ENCODE measurements at regions not wholly inside any gene's neighbourhood (a gene's known extent, or its start where the extent isn't known, plus 50 kb on each side); places are given as distances from the start of the nearest gene placed in this dataset.

DNA sequence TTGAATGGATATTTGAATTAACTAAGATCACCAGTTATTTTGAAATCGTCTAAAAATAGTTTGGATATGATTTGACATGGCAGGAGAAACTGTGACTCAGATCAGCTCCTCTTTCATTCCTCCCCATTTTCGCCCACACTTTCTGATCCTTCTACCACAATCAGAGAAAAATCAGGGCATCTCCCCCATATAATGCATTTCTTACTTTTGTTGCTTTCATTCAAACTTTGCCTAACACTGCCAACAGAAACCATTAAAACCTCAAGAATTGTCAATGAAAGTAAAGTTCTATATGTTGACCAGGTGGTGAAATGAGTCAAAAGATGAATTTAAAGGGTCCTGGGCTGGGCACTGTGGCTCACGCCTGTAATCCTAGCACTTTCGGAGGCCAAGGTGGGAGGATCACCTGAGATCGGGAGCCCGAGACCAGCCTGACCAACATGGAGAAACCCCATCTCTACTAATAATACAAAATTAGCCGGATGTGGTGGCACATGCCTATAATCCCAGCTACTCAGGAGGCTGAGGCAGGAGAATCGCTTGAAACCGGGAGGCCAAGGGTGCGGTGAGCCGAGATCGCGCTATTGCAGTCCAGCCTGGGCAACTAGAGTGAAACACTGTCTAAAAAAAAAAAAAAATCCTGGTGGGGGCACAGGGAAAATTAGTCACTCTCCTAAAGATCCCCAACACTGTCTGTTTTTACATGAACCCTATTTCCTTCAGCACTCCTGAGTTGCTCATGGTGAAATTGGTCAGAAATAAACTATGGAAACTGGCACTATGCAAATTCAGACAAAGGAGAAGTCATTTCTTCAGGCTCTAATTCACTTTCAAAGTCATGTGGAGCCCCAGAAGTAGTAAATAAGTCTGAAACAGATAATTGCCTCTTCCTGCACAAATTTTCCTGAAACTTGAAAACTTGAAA, 122.8 kb upstream of the NOCT start:
- no peak for DNase-seq (ENCODE audit: low read depth, low spot score)
- Histone ChIP-seq H3K4me3 (ENCODE audit: insufficient read length, low read depth) (no peak overlapping the region), H3K9ac (ENCODE audit: insufficient read length, low read depth) (no peak overlapping the region), H3K9me3 (ENCODE audit: insufficient read depth, low read length) (peaks cover 2% of the 10 kb centered on the region; the same call in 1 of the 2 replicates), H3K4me1 (ENCODE audit: insufficient read depth, insufficient read length) (peaks cover 4% of the 10 kb centered on the region), H3K36me3 (ENCODE audit: insufficient read depth, insufficient read length, low read length) (no peaks in the 10 kb centered on the region), H3K27me3 (ENCODE audit: insufficient read depth, insufficient read length) (no peaks in the 10 kb centered on the region)
- TF ChIP-seq YY1 (IDR thresholded peaks at IDR 0.05; ENCODE audit: insufficient read depth, insufficient read length) (no peak), ZNF274 (IDR thresholded peaks at IDR 0.05; ENCODE audit: low read depth, low read length) (no peak), SUZ12 (IDR thresholded peaks at IDR 0.05; ENCODE audit: extremely low read depth, insufficient read depth, insufficient read length) (no peak)

DNA sequence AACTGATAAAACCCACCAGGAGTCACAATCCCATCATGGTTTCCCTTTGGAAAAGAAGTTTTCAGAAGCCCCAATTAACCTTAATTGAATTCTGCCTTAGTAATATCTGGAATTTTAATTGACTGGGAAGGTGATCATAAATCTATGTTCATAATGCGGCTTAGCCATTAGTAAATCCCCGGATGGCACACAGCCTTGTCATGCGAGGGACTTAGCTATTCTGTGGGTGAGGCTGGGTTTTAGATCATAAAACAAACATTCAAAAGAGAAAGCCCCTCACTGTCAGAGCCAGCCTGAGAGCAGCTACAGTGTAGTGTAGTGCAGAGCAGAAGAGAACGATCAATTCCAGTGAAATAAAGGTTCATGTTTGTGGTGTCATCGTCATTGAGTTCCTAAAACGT, 124.0 kb upstream of the NOCT start:
- no peak for DNase-seq (ENCODE audit: low read depth, low spot score)
- Histone ChIP-seq H3K9me3 (ENCODE audit: insufficient read depth, low read length) (peaks cover 11% of the 10 kb centered on the region; the same call in 1 of the 2 replicates), H3K9ac (ENCODE audit: insufficient read length, low read depth) (no peak overlapping the region), H3K27me3 (ENCODE audit: insufficient read depth, insufficient read length) (no peaks in the 10 kb centered on the region), H3K4me3 (ENCODE audit: insufficient read length, low read depth) (no peak overlapping the region), H3K36me3 (ENCODE audit: insufficient read depth, insufficient read length, low read length) (no peaks in the 10 kb centered on the region), H3K4me1 (ENCODE audit: insufficient read depth, insufficient read length) (peaks cover 4% of the 10 kb centered on the region)
- no peak for TF ChIP-seq ZNF274 (IDR thresholded peaks at IDR 0.05; ENCODE audit: low read depth, low read length)
- TF ChIP-seq SUZ12 (IDR thresholded peaks at IDR 0.05; ENCODE audit: extremely low read depth, insufficient read depth, insufficient read length) = no peak
- no peak for TF ChIP-seq YY1 (IDR thresholded peaks at IDR 0.05; ENCODE audit: insufficient read depth, insufficient read length)

DNA sequence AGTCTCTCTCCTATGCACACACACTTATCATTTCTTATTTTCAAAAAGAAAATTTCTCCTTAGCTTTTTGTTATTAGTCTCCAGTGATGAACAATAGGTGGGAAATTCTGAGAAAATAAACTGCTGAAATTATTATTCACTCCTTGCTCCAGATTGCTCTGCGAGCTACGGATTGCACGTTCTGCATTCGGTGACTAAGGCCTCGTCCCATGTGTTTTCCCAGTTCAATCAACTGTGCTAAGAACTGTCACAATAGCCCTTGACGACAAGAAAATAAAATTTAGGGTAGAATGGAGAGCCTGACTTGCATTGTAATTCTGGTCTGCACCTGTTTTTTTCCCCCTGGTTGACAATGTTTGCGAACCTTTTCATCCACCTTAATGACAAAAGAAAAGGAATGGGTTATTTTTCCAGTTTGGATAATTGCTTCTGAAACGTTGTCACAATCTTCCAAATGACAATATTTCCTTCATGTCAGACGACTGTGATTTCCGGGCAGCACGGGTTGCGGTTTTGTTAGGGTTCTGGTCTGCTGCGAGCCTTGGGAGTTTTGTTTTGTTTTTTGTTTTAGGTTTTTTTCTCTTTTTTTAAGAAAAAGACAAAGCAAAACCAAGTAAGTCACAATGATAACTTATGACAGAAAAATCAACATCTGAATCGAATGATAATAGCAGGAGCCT, 124.5 kb upstream of the NOCT start:
- TF ChIP-seq SUZ12 (IDR thresholded peaks at IDR 0.05; ENCODE audit: extremely low read depth, insufficient read depth, insufficient read length) (no peak), YY1 (IDR thresholded peaks at IDR 0.05; ENCODE audit: insufficient read depth, insufficient read length) (no peak), ZNF274 (IDR thresholded peaks at IDR 0.05; ENCODE audit: low read depth, low read length) (no peak)
- Histone ChIP-seq H3K27me3 (ENCODE audit: insufficient read depth, insufficient read length) (no peaks in the 10 kb centered on the region), H3K4me1 (ENCODE audit: insufficient read depth, insufficient read length) (peaks cover 4% of the 10 kb centered on the region), H3K4me3 (ENCODE audit: insufficient read length, low read depth) (no peak overlapping the region), H3K9ac (ENCODE audit: insufficient read length, low read depth) (no peak overlapping the region), H3K9me3 (ENCODE audit: insufficient read depth, low read length) (peaks cover 11% of the 10 kb centered on the region; the same call in 1 of the 2 replicates), H3K36me3 (ENCODE audit: insufficient read depth, insufficient read length, low read length) (no peaks in the 10 kb centered on the region)
- no peak for DNase-seq (ENCODE audit: low read depth, low spot score)

DNA sequence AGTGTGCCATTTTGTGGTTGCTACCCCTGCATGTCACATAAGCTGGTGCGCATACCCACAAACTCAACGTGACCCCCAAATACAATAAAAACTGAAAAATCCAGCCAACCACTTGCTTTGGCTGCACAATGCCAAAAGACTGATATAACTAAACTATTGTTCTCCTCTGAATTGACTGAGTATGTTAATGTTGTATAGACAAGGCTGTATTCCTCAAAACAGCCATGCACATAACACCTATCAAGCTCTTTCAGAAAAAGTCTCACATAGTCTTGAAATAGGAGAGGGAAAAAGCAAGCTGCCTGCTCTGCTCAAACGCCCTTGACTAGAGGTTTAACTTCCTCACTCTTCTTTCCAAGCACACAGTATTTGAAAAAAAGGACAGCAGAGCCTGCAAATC, 126.4 kb upstream of the NOCT start:
- Histone ChIP-seq H3K4me3 (ENCODE audit: insufficient read length, low read depth) (no peak overlapping the region), H3K4me1 (ENCODE audit: insufficient read depth, insufficient read length) (peaks cover 4% of the 10 kb centered on the region), H3K9ac (ENCODE audit: insufficient read length, low read depth) (no peak overlapping the region), H3K36me3 (ENCODE audit: insufficient read depth, insufficient read length, low read length) (no peaks in the 10 kb centered on the region), H3K9me3 (ENCODE audit: insufficient read depth, low read length) (peaks cover 11% of the 10 kb centered on the region; the same call in 1 of the 2 replicates), H3K27me3 (ENCODE audit: insufficient read depth, insufficient read length) (no peaks in the 10 kb centered on the region)
- TF ChIP-seq SUZ12 (IDR thresholded peaks at IDR 0.05; ENCODE audit: extremely low read depth, insufficient read depth, insufficient read length) = no peak
- no peak for TF ChIP-seq YY1 (IDR thresholded peaks at IDR 0.05; ENCODE audit: insufficient read depth, insufficient read length)
- no peak for TF ChIP-seq ZNF274 (IDR thresholded peaks at IDR 0.05; ENCODE audit: low read depth, low read length)
- no peak for DNase-seq (ENCODE audit: low read depth, low spot score)

DNA sequence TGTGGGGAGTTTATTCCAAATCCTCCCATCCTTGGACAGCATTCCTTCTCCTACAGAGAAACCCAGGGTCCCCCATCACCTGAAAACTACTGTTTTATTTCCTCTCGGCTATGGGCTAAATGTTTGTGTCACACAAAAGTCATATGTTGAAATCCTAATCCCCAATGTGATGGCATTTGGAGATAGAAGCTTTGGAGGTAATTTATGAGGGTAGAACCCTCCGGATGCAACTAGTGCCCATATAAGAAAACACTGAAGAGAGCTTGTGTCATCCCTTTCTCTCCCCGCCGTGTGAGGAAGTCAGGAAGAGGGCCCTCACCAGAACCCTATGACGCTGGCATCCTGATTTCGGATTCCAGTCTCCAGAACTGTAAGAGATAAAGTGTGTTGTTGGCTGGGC, 127.8 kb upstream of the NOCT start:
- Histone ChIP-seq H3K9me3 (ENCODE audit: insufficient read depth, low read length) (peaks cover 11% of the 10 kb centered on the region; the same call in 1 of the 2 replicates), H3K4me1 (ENCODE audit: insufficient read depth, insufficient read length) (peaks cover 4% of the 10 kb centered on the region), H3K36me3 (ENCODE audit: insufficient read depth, insufficient read length, low read length) (no peaks in the 10 kb centered on the region), H3K9ac (ENCODE audit: insufficient read length, low read depth) (no peak overlapping the region), H3K27me3 (ENCODE audit: insufficient read depth, insufficient read length) (no peaks in the 10 kb centered on the region), H3K4me3 (ENCODE audit: insufficient read length, low read depth) (no peak overlapping the region)
- DNase-seq (ENCODE audit: low read depth, low spot score) = no peak
- TF ChIP-seq ZNF274 (IDR thresholded peaks at IDR 0.05; ENCODE audit: low read depth, low read length) (no peak), SUZ12 (IDR thresholded peaks at IDR 0.05; ENCODE audit: extremely low read depth, insufficient read depth, insufficient read length) (no peak), YY1 (IDR thresholded peaks at IDR 0.05; ENCODE audit: insufficient read depth, insufficient read length) (no peak)

DNA sequence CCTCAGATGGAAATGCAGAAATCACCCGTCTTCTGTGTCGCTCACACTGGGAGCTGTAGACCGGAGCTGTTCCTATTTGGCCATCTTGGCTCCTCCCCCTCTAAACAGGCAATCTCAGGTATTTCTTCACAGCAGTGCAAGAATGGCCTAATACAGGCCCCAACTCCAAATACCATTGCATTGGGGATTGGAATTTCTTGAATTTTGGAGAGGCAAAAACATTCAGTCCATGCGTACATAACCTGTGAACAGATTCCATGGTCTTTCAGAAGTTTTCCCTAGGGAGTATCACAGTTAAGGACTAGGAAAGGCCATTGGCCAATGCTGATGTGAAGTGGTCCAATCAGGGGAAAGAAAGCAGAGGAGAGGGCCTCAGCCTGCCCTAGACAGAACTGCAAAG, 128.2 kb upstream of the NOCT start:
- Histone ChIP-seq H3K27me3 (ENCODE audit: insufficient read depth, insufficient read length) (no peaks in the 10 kb centered on the region), H3K9me3 (ENCODE audit: insufficient read depth, low read length) (peaks cover 11% of the 10 kb centered on the region; the same call in 1 of the 2 replicates), H3K9ac (ENCODE audit: insufficient read length, low read depth) (no peak overlapping the region), H3K36me3 (ENCODE audit: insufficient read depth, insufficient read length, low read length) (no peaks in the 10 kb centered on the region), H3K4me3 (ENCODE audit: insufficient read length, low read depth) (no peak overlapping the region), H3K4me1 (ENCODE audit: insufficient read depth, insufficient read length) (peaks cover 4% of the 10 kb centered on the region)
- DNase-seq (ENCODE audit: low read depth, low spot score) = no peak
- TF ChIP-seq YY1 (IDR thresholded peaks at IDR 0.05; ENCODE audit: insufficient read depth, insufficient read length) (no peak), ZNF274 (IDR thresholded peaks at IDR 0.05; ENCODE audit: low read depth, low read length) (no peak), SUZ12 (IDR thresholded peaks at IDR 0.05; ENCODE audit: extremely low read depth, insufficient read depth, insufficient read length) (no peak)

DNA sequence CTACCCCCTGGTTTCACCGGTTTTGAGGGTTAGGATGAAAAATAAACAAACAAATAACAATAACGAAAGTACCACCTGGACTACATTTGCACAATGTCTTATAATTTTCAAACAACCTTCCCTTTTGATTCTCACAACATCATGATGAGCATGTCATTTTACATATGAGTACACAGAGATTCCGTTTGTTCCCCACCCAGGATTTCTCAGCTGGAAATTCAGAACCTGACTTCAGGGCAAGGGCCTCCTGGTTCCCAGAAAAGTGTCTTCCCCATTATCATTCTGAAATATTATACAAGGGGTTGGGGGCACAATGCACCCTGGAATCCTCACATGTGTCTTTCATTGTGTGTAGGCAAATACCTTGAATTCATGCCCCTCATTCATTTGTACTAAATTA, 135.8 kb upstream of the NOCT start:
- no peaks in the 10 kb centered on the region for H3K27me3 ChIP-seq (ENCODE audit: insufficient read depth, insufficient read length)
- H3K9me3 ChIP-seq (ENCODE audit: insufficient read depth, low read length) = no peaks in the 10 kb centered on the region
- no peak overlapping the region for H3K9ac ChIP-seq (ENCODE audit: insufficient read length, low read depth)
- TF ChIP-seq ZNF274 (IDR thresholded peaks at IDR 0.05; ENCODE audit: low read depth, low read length) = no peak
- TF ChIP-seq SUZ12 (IDR thresholded peaks at IDR 0.05; ENCODE audit: extremely low read depth, insufficient read depth, insufficient read length) = no peak
- no peak for TF ChIP-seq YY1 (IDR thresholded peaks at IDR 0.05; ENCODE audit: insufficient read depth, insufficient read length)
- no peak overlapping the region for H3K4me3 ChIP-seq (ENCODE audit: insufficient read length, low read depth)
- no peaks in the 10 kb centered on the region for H3K36me3 ChIP-seq (ENCODE audit: insufficient read depth, insufficient read length, low read length)
- DNase-seq (ENCODE audit: low read depth, low spot score) = no peak
- no peaks in the 10 kb centered on the region for H3K4me1 ChIP-seq (ENCODE audit: insufficient read depth, insufficient read length)
